ENCODE measurements at regions not wholly inside any gene's neighbourhood (a gene's known extent, or its start where the extent isn't known, plus 50 kb on each side); places are given as distances from the start of the nearest gene placed in this dataset.
"Not testable (repeated sequence)": the region's sequence is repeated elsewhere in the genome, so short reads cannot be mapped to it uniquely, and the experiment has no call there.

DNA sequence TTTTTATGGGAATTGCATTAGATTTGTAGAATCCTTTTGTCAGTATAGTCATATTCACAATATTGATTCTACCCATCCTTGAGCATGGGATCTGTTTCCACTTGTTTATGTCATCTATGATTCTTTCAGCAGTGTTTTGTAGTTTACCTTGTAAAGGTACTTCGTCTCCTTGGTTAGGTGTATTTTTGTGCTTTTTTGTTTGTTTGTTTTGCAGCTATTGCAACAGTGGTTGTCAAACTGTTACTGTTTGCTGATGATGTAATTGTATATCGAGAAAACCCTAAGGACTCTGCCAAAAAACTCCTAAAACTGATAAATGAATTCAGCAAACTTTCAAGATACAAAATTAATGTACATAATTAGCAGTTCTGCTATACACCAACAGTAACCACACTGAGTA is 127.9 kb upstream of the AR start:
- Mint-ChIP-seq H3K27me3 (ENCODE audit: low read depth, poor library complexity) (no peaks in the 10 kb centered on the region), H3K27ac (no peak overlapping the region), H3K4me3 (no peak overlapping the region), H3K9me3 (peaks cover 56% of the 10 kb centered on the region), H3K36me3 (ENCODE audit: low read depth) (no peaks in the 10 kb centered on the region), H3K4me1 (no peaks in the 10 kb centered on the region)
- DNase-seq = no peak
- TF ChIP-seq, protein P1, sequence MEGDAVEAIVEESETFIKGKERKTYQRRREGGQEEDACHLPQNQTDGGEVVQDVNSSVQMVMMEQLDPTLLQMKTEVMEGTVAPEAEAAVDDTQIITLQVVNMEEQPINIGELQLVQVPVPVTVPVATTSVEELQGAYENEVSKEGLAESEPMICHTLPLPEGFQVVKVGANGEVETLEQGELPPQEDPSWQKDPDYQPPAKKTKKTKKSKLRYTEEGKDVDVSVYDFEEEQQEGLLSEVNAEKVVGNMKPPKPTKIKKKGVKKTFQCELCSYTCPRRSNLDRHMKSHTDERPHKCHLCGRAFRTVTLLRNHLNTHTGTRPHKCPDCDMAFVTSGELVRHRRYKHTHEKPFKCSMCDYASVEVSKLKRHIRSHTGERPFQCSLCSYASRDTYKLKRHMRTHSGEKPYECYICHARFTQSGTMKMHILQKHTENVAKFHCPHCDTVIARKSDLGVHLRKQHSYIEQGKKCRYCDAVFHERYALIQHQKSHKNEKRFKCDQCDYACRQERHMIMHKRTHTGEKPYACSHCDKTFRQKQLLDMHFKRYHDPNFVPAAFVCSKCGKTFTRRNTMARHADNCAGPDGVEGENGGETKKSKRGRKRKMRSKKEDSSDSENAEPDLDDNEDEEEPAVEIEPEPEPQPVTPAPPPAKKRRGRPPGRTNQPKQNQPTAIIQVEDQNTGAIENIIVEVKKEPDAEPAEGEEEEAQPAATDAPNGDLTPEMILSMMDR (IDR thresholded peaks at IDR 0.05) = no peak

DNA sequence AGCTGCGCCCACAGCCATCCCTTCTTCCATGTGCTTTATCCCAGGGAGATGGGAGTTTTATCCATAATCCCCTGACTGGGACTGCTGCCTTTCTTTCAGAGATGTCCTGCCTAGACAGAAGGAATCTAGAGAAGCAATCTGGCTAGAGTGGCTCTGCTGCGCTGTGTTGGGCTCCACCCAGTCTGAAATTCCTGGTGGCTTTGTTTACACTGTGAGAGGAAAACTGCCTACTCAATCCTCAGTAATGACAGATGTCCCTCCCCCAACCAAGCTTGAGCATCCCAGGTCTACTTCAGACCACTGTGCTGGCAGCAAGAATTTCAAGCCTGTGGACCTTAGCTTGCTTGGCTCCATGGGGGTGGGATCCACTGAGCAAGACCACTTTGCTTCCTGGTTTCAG is 116.9 kb upstream of the AR start:
- H3K9me3 Mint-ChIP-seq = peaks cover 78% of the 10 kb centered on the region
- H3K4me1 Mint-ChIP-seq = no peaks in the 10 kb centered on the region
- H3K27me3 Mint-ChIP-seq (ENCODE audit: low read depth, poor library complexity) = peaks cover 4% of the 10 kb centered on the region
- no peaks in the 10 kb centered on the region for H3K36me3 Mint-ChIP-seq (ENCODE audit: low read depth)
- H3K4me3 Mint-ChIP-seq = no peak overlapping the region
- no peak for DNase-seq
- TF ChIP-seq, protein P1 (IDR thresholded peaks at IDR 0.05) = no peak
- no peak overlapping the region for H3K27ac Mint-ChIP-seq

DNA sequence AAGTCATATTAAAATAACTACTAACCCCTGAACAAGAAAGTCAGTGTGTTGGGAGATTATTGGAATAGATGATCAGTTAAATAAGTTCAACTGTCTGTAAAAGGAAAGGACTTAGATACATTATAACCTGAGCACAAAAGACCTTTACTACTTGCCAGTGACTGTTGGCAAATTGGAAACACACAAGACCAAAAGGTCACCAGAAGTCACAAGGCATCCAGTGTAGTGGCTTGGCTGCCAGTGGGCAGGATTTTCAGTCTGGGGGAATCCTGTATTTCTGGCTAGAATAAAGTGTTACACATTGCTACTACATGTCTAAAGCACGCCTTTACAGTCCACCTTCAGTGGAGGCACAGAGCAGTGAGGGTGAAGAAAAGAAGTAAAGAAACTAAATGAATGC is 108.3 kb upstream of the AR start:
- Mint-ChIP-seq H3K4me1 (no peaks in the 10 kb centered on the region), H3K4me3 (no peak overlapping the region), H3K27me3 (ENCODE audit: low read depth, poor library complexity) (peaks cover 14% of the 10 kb centered on the region), H3K9me3 (peaks cover 28% of the 10 kb centered on the region), H3K27ac (no peak overlapping the region), H3K36me3 (ENCODE audit: low read depth) (no peaks in the 10 kb centered on the region)
- TF ChIP-seq, protein P1 (IDR thresholded peaks at IDR 0.05) = no peak
- DNase-seq = no peak

DNA sequence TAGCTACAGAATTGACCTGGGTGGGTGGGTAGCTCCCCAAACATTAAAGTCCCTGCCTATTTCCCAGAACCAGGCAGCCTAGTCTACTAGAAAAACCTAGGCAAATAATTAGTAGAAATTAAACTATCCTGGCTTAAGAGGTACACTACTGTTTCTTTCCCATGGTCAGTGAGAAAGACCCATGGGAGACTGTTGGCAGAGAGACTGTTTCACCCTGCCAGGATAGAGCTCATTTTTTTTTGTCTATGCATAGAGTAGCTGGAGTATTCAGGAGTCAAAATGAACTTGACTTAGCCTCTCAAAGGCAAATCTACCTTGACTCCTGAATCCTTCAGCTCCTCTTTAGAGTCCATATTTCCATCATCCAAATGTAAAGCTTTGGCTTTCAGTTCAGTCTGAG is 107.0 kb upstream of the AR start:
- H3K27ac Mint-ChIP-seq = no peak overlapping the region
- H3K4me1 Mint-ChIP-seq = no peaks in the 10 kb centered on the region
- TF ChIP-seq, protein P1 (IDR thresholded peaks at IDR 0.05) = no peak
- H3K4me3 Mint-ChIP-seq = no peak overlapping the region
- H3K36me3 Mint-ChIP-seq (ENCODE audit: low read depth) = no peaks in the 10 kb centered on the region
- no peak for DNase-seq
- H3K9me3 Mint-ChIP-seq = peaks cover 28% of the 10 kb centered on the region
- peaks cover 17% of the 10 kb centered on the region for H3K27me3 Mint-ChIP-seq (ENCODE audit: low read depth, poor library complexity)

DNA sequence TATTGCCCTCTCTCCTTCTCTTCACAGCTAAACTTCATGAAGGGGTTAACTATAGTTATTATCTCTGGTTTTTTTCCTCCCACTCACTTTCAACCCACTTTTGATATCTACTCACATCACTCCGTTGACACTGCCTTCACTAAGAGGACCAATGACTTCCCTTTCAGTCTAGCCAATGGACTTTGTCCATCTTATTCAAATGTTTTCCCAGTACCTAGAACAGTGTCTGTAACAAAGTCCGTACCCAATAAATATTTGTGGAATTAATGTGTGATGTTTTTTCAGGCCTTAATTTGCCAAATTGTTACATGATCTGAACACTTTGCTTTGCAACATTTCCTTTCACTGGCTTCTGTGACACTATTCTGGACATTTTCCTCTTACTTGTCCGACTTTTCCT is 106.0 kb upstream of the AR start:
- TF ChIP-seq, protein P1 (IDR thresholded peaks at IDR 0.05) = no peak
- no peaks in the 10 kb centered on the region for H3K36me3 Mint-ChIP-seq (ENCODE audit: low read depth)
- DNase-seq = no peak

DNA sequence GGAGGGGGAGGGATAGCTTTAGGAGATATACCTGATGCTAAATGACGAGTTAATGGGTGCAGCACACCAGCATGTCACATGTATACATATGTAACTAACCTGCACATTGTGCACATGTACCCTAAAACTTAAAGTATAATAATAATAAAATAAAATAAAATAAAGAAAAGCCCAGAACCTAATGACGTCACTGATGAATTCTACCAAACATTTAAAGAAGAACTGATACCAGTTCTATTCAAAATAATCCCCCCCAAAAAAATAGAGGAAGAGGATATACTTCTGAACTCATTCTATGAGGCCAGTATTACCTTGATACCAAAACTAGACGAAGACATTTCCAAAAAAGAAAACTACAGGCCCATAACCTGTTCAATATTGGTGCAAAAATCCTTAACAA is 68.6 kb upstream of the AR start:
- H3K4me3 Mint-ChIP-seq; H3K27ac Mint-ChIP-seq; H3K4me1 Mint-ChIP-seq; H3K36me3 Mint-ChIP-seq (ENCODE audit: low read depth); DNase-seq; H3K27me3 Mint-ChIP-seq (ENCODE audit: low read depth, poor library complexity): not testable (repeated sequence)
- H3K9me3 Mint-ChIP-seq = peaks cover 48% of the 10 kb centered on the region

More for the DNA sequence above, 106.0 kb upstream of the AR start:
- H3K9me3 Mint-ChIP-seq = peaks cover 27% of the 10 kb centered on the region
- no peaks in the 10 kb centered on the region for H3K4me1 Mint-ChIP-seq
- peaks cover 15% of the 10 kb centered on the region for H3K27me3 Mint-ChIP-seq (ENCODE audit: low read depth, poor library complexity)
- no peak overlapping the region for H3K4me3 Mint-ChIP-seq
- peak overlapping the region; percentile 4 for H3K27ac Mint-ChIP-seq
